WERI-Rb-1 (cell line): ENCODE measurements at regions not wholly inside any gene's neighbourhood (a gene's known extent, or its start where the extent isn't known, plus 50 kb on each side); places are given as distances from the start of the nearest gene placed in this dataset.

Experiments used
- DNase-seq: peaks from one replicate; pipeline ENCODE4 v3.0.0-alpha.2; 2020
- H3K27ac ChIP-seq: fragments of 250-450 bp; sonication (Bioruptor Pico); 2 replicates; pipeline ENCODE4 v1.5.1; 2020; ENCODE audit warnings: mild to moderate bottlenecking, moderate library complexity
- H3K27me3 ChIP-seq: fragments of 250-450 bp; sonication (Bioruptor Pico); 2 replicates; pipeline ENCODE4 v1.5.1; 2021; ENCODE audit warnings: mild to moderate bottlenecking, low read depth, moderate library complexity; ENCODE audit not compliant: insufficient read depth, severe bottlenecking
- H3K36me3 ChIP-seq: fragments of 250-450 bp; sonication (Bioruptor Pico); 2 replicates; pipeline ENCODE4 v1.5.1; 2020; ENCODE audit warnings: mild to moderate bottlenecking, moderate library complexity
- H3K4me3 ChIP-seq: 2 replicates; pipeline ENCODE4 v1.5.1; 2011; ENCODE audit warnings: low read depth, mild to moderate bottlenecking, control low read depth, low read length
- H3K9me3 ChIP-seq: fragments of 250-450 bp; sonication (Bioruptor Pico); 2 replicates; pipeline ENCODE4 v1.5.1; 2021; ENCODE audit warnings: mild to moderate bottlenecking, moderate library complexity; ENCODE audit not compliant: severe bottlenecking
- CTCF ChIP-seq: IDR thresholded peaks from 2 replicates; pipeline ENCODE4 v1.5.1; 2011; ENCODE audit warnings: low read depth, mild to moderate bottlenecking, control low read depth, inconsistent platforms, low read length

- no peaks in the 10 kb centered on the region for H3K9me3 ChIP-seq
- H3K4me3 ChIP-seq = no peak overlapping the region
- no peaks in the 10 kb centered on the region for H3K36me3 ChIP-seq
- DNase-seq = no peak
- TF ChIP-seq CTCF = no peak
- H3K27me3 ChIP-seq = peaks cover 52% of the 10 kb centered on the region
- H3K27ac ChIP-seq = no peak overlapping the region
These were observed 263.2 kb downstream of the NR2F2 start for GRCh38 chr15:96593735-96594134.

- no peak for DNase-seq
- Histone ChIP-seq H3K27me3 (peaks cover 38% of the 10 kb centered on the region), H3K27ac (no peak overlapping the region), H3K36me3 (no peaks in the 10 kb centered on the region), H3K4me3 (no peak overlapping the region), H3K9me3 (no peaks in the 10 kb centered on the region)
- no peak for TF ChIP-seq CTCF
These were observed 265.5 kb downstream of the NR2F2 start for GRCh38 chr15:96595951-96596350.

- no peak overlapping the region for H3K4me3 ChIP-seq
- no peak overlapping the region for H3K27ac ChIP-seq
- no peaks in the 10 kb centered on the region for H3K9me3 ChIP-seq
- no peak for DNase-seq
- no peak for TF ChIP-seq CTCF
- H3K36me3 ChIP-seq = no peaks in the 10 kb centered on the region
- peaks cover 24% of the 10 kb centered on the region for H3K27me3 ChIP-seq
These were observed 268.0 kb downstream of the NR2F2 start for GRCh38 chr15:96598514-96598913.

GRCh38 chr15:96599268-96599667 is 268.8 kb downstream of the NR2F2 start:
- no peak for TF ChIP-seq CTCF
- no peak for DNase-seq
- no peaks in the 10 kb centered on the region for H3K36me3 ChIP-seq
- H3K27me3 ChIP-seq = peaks cover 24% of the 10 kb centered on the region
- H3K9me3 ChIP-seq = no peaks in the 10 kb centered on the region
- no peak overlapping the region for H3K27ac ChIP-seq
- H3K4me3 ChIP-seq = no peak overlapping the region

GRCh38 chr15:96600350-96600749 is 269.9 kb downstream of the NR2F2 start:
- no peak overlapping the region for H3K4me3 ChIP-seq
- no peaks in the 10 kb centered on the region for H3K36me3 ChIP-seq
- H3K27me3 ChIP-seq = peaks cover 25% of the 10 kb centered on the region
- H3K9me3 ChIP-seq = no peaks in the 10 kb centered on the region
- DNase-seq = no peak
- no peak overlapping the region for H3K27ac ChIP-seq
- TF ChIP-seq CTCF = no peak

- H3K36me3 ChIP-seq = no peaks in the 10 kb centered on the region
- no peak for DNase-seq
- H3K27me3 ChIP-seq = peaks cover 69% of the 10 kb centered on the region
- H3K9me3 ChIP-seq = no peaks in the 10 kb centered on the region
- TF ChIP-seq CTCF = no peak
- H3K4me3 ChIP-seq = no peak overlapping the region
- no peak overlapping the region for H3K27ac ChIP-seq
These were observed 276.1 kb downstream of the NR2F2 start for GRCh38 chr15:96606617-96607016.
